ENCODE measurements at regions not wholly inside any gene's neighbourhood (a gene's known extent, or its start where the extent isn't known, plus 50 kb on each side); places are given as distances from the start of the nearest gene placed in this dataset.

GRCh38 chr2:6314218-6314960 lies 551.3 kb downstream of the CMPK2 start:
- H3K27me3 ChIP-seq (ENCODE audit: control insufficient read depth, extremely low read depth, insufficient read depth, low read length), result no peaks in the 10 kb centered on the region
- TF ChIP-seq EZH2 (IDR thresholded peaks at IDR 0.05; ENCODE audit: low read length), result no peak
- TF ChIP-seq CTCF (optimal IDR thresholded peaks at IDR 0.05 in 1 of 3, IDR thresholded peaks at IDR 0.05 in 1 of 3, conservative IDR thresholded peaks at IDR 0.05 in 1 of 3; ENCODE audit: extremely low read depth in 1 of 3, insufficient read depth in 2 of 3, low read length in 3 of 3), result no peak
- H3K79me2 ChIP-seq (ENCODE audit: control insufficient read depth, insufficient read depth, low read length), result no peaks in the 10 kb centered on the region
- no peaks in the 10 kb centered on the region for H3K9me3 ChIP-seq (ENCODE audit: control insufficient read depth, low read depth, low read length)
- H3K4me3 ChIP-seq (ENCODE audit: control insufficient read depth in 2 of 3, extremely low read depth in 1 of 3, insufficient read depth in 2 of 3, low read depth in 1 of 3, low read length in 3 of 3), result no peak overlapping the region
- no peaks in the 10 kb centered on the region for H3K36me3 ChIP-seq (ENCODE audit: control insufficient read depth in 2 of 2, extremely low read depth in 1 of 2, insufficient read depth in 2 of 2, low read length in 2 of 2)
- H3K27ac ChIP-seq (ENCODE audit: control insufficient read depth, insufficient read depth, low read length), result no peak overlapping the region
- H3K4me2 ChIP-seq (ENCODE audit: control insufficient read depth, extremely low read depth, insufficient read depth, low read depth, low read length), result no peak overlapping the region
- H2AFZ ChIP-seq (ENCODE audit: control insufficient read depth, low read length), result no peak overlapping the region
- no peaks in the 10 kb centered on the region for H3K9me1 ChIP-seq (ENCODE audit: control insufficient read depth, extremely low read depth, insufficient read depth, low read length)
- no peak overlapping the region for H3K9ac ChIP-seq (ENCODE audit: control insufficient read depth, extremely low read depth, insufficient read depth, low read length)
- DNase-seq (ENCODE audit: low read depth, low spot score) (no peak), FAIRE-seq (no peak)
- no peaks in the 10 kb centered on the region for H4K20me1 ChIP-seq (ENCODE audit: control insufficient read depth, extremely low read depth, insufficient read depth, low read length)
- H3K4me1 ChIP-seq (ENCODE audit: control insufficient read depth, extremely low read depth, insufficient read depth, low read length), result no peaks in the 10 kb centered on the region
- dilution Hi-C loops (cut with MboI; ENCODE audit: extremely low pct_ligation_motif_present, low sequenced_read_pairs), result no loop called here

- dilution Hi-C loops (cut with MboI; ENCODE audit: extremely low pct_ligation_motif_present, low sequenced_read_pairs), result no loop called here
- TF ChIP-seq CTCF (optimal IDR thresholded peaks at IDR 0.05 in 1 of 3, IDR thresholded peaks at IDR 0.05 in 1 of 3, conservative IDR thresholded peaks at IDR 0.05 in 1 of 3; ENCODE audit: extremely low read depth in 1 of 3, insufficient read depth in 2 of 3, low read length in 3 of 3) (no peak), EZH2 (IDR thresholded peaks at IDR 0.05; ENCODE audit: low read length) (no peak)
- Histone ChIP-seq H3K27ac (ENCODE audit: control insufficient read depth, insufficient read depth, low read length) (no peak overlapping the region), H3K79me2 (ENCODE audit: control insufficient read depth, insufficient read depth, low read length) (no peaks in the 10 kb centered on the region), H3K4me1 (ENCODE audit: control insufficient read depth, extremely low read depth, insufficient read depth, low read length) (no peaks in the 10 kb centered on the region), H3K4me3 (ENCODE audit: control insufficient read depth in 2 of 3, extremely low read depth in 1 of 3, insufficient read depth in 2 of 3, low read depth in 1 of 3, low read length in 3 of 3) (no peak overlapping the region), H3K9me1 (ENCODE audit: control insufficient read depth, extremely low read depth, insufficient read depth, low read length) (no peaks in the 10 kb centered on the region), H3K9ac (ENCODE audit: control insufficient read depth, extremely low read depth, insufficient read depth, low read length) (no peak overlapping the region), H3K36me3 (ENCODE audit: control insufficient read depth in 2 of 2, extremely low read depth in 1 of 2, insufficient read depth in 2 of 2, low read length in 2 of 2) (no peaks in the 10 kb centered on the region), H4K20me1 (ENCODE audit: control insufficient read depth, extremely low read depth, insufficient read depth, low read length) (no peaks in the 10 kb centered on the region), H2AFZ (ENCODE audit: control insufficient read depth, low read length) (no peak overlapping the region), H3K9me3 (ENCODE audit: control insufficient read depth, low read depth, low read length) (no peaks in the 10 kb centered on the region), H3K27me3 (ENCODE audit: control insufficient read depth, extremely low read depth, insufficient read depth, low read length) (no peaks in the 10 kb centered on the region), H3K4me2 (ENCODE audit: control insufficient read depth, extremely low read depth, insufficient read depth, low read depth, low read length) (no peak overlapping the region)
- FAIRE-seq (no peak), DNase-seq (ENCODE audit: low read depth, low spot score) (no peak)
Observed at GRCh38 chr2:6325616-6326015, 540.1 kb downstream of the CMPK2 start.
